Neural progenitor cell (in vitro differentiated cells): ENCODE measurements at regions not wholly inside any gene's neighbourhood (a gene's known extent, or its start where the extent isn't known, plus 50 kb on each side); places are given as distances from the start of the nearest gene placed in this dataset.

Experiments used
- CTCF ChIP-seq: fragments of 200-600 bp; sonication (generic); IDR thresholded peaks from 2 replicates; pipeline ENCODE4 v1.5.1; 2017; ENCODE audit warnings: antibody characterized with exemption, mild to moderate bottlenecking
- EZH2 ChIP-seq: fragments of 200-600 bp; sonication (generic); IDR thresholded peaks from 2 replicates; pipeline ENCODE4 v1.6.1; 2017; ENCODE audit warnings: antibody characterized with exemption, mild to moderate bottlenecking, moderate library complexity

GRCh38 chr6:164996838-164997237 is 312.6 kb downstream of the C6orf118 start:
- no peak for TF ChIP-seq CTCF
- no peak for TF ChIP-seq EZH2
